ENCODE measurements at regions not wholly inside any gene's neighbourhood (a gene's known extent, or its start where the extent isn't known, plus 50 kb on each side); places are given as distances from the start of the nearest gene placed in this dataset.

GRCh38 chr12:60259225-60259624 lies 663.4 kb downstream of the SLC16A7 start:
- DNase-seq: no peak

GRCh38 chr12:60262378-60262777 lies 666.5 kb downstream of the SLC16A7 start:
- no peak for DNase-seq

- DNase-seq: no peak
Measured at GRCh38 chr12:60263161-60263560, 667.3 kb downstream of the SLC16A7 start.

GRCh38 chr12:60263836-60264493 lies 668.1 kb downstream of the SLC16A7 start:
- DNase-seq: no peak

GRCh38 chr12:60265741-60266140 lies 669.9 kb downstream of the SLC16A7 start:
- DNase-seq: no peak

GRCh38 chr12:60266381-60266852 lies 670.6 kb downstream of the SLC16A7 start:
- DNase-seq: peak in 1 of 2 experiments; percentile 10

- DNase-seq: no peak
Measured at GRCh38 chr12:60269611-60270269, 673.9 kb downstream of the SLC16A7 start.

GRCh38 chr12:60271816-60272215 lies 676.0 kb downstream of the SLC16A7 start:
- DNase-seq: no peak

- DNase-seq: no peak
Measured at GRCh38 chr12:60278209-60278608, 682.4 kb downstream of the SLC16A7 start.

GRCh38 chr12:60279221-60279620 lies 683.4 kb downstream of the SLC16A7 start:
- DNase-seq: no peak

GRCh38 chr12:60281522-60281921 lies 685.7 kb downstream of the SLC16A7 start:
- DNase-seq: no peak

GRCh38 chr12:60290532-60290931 lies 694.7 kb downstream of the SLC16A7 start:
- no peak for DNase-seq

GRCh38 chr12:60308366-60308991 lies 712.6 kb downstream of the SLC16A7 start:
- no peak for DNase-seq

- no peak for DNase-seq
Measured at GRCh38 chr12:60311940-60312339, 716.1 kb downstream of the SLC16A7 start.

- DNase-seq: no peak
Measured at GRCh38 chr12:60317361-60317760, 721.5 kb downstream of the SLC16A7 start.

- DNase-seq: no peak
Measured at GRCh38 chr12:60324746-60325145, 728.9 kb downstream of the SLC16A7 start.

GRCh38 chr12:60333461-60333860 lies 737.6 kb downstream of the SLC16A7 start:
- DNase-seq: no peak

- peak in 1 of 2 experiments; percentile 46 for DNase-seq
Measured at GRCh38 chr12:60335745-60336144, 739.9 kb downstream of the SLC16A7 start.

GRCh38 chr12:60337839-60338549 lies 742.2 kb downstream of the SLC16A7 start:
- DNase-seq: no peak

GRCh38 chr12:60345442-60345841 lies 749.6 kb downstream of the SLC16A7 start:
- DNase-seq: no peak

GRCh38 chr12:60349232-60349978 lies 753.6 kb downstream of the SLC16A7 start:
- DNase-seq: no peak

- no peak for DNase-seq
Measured at GRCh38 chr12:60387356-60387755, 791.5 kb downstream of the SLC16A7 start.

- no peak for DNase-seq
Measured at GRCh38 chr12:60391051-60391450, 795.2 kb downstream of the SLC16A7 start.

Measured in SW 1271 (cell line).